GM19043 (cell line): ENCODE measurements at regions not wholly inside any gene's neighbourhood (a gene's known extent, or its start where the extent isn't known, plus 50 kb on each side); places are given as distances from the start of the nearest gene placed in this dataset.

Source experiments
- ATAC-seq: cut with Tn5 transposase; IDR thresholded peaks from one replicate; pipeline ENCODE4 v1.9.1; 2021; ENCODE audit warnings: low read depth; ENCODE audit not compliant: unreplicated experiment

GRCh38 chr5:63570752-63571151 is 391.5 kb downstream of the HTR1A start:
- no peak for ATAC-seq

GRCh38 chr5:63564789-63565188 is 397.5 kb downstream of the HTR1A start:
- no peak for ATAC-seq

GRCh38 chr5:63563008-63563917 is 399.0 kb downstream of the HTR1A start:
- no peak for ATAC-seq

- no peak for ATAC-seq
Measured at GRCh38 chr5:63555874-63556273, 406.4 kb downstream of the HTR1A start.

GRCh38 chr5:63554191-63554590 is 408.1 kb downstream of the HTR1A start:
- no peak for ATAC-seq

GRCh38 chr5:63553073-63553472 is 409.2 kb downstream of the HTR1A start:
- ATAC-seq, result no peak

- ATAC-seq, result no peak
Measured at GRCh38 chr5:63535840-63536602, 426.2 kb downstream of the HTR1A start.

GRCh38 chr5:63524281-63524680 is 438.0 kb downstream of the HTR1A start:
- ATAC-seq, result no peak

GRCh38 chr5:63516006-63516405 is 446.2 kb downstream of the HTR1A start:
- ATAC-seq, result no peak

- ATAC-seq, result no peak
Measured at GRCh38 chr5:63500242-63500641, 462.0 kb downstream of the HTR1A start.

GRCh38 chr5:63495225-63495624 is 467.0 kb downstream of the HTR1A start:
- ATAC-seq, result no peak

- ATAC-seq, result no peak
Measured at GRCh38 chr5:63483338-63483737, 478.9 kb downstream of the HTR1A start.

- no peak for ATAC-seq
Measured at GRCh38 chr5:63473335-63473967, 488.8 kb downstream of the HTR1A start.

- ATAC-seq, result no peak
Measured at GRCh38 chr5:63456279-63456678, 506.0 kb downstream of the HTR1A start.

GRCh38 chr5:63451188-63451587 is 511.1 kb downstream of the HTR1A start:
- ATAC-seq, result no peak

- ATAC-seq, result no peak
Measured at GRCh38 chr5:63439537-63439936, 522.7 kb downstream of the HTR1A start.

GRCh38 chr5:63409737-63410136 is 552.5 kb downstream of the HTR1A start:
- ATAC-seq, result no peak

- no peak for ATAC-seq
Measured at GRCh38 chr5:63408984-63409383, 553.3 kb downstream of the HTR1A start.

- peak; percentile 83 for ATAC-seq
Measured at GRCh38 chr5:63401436-63402046, 560.7 kb downstream of the HTR1A start.

GRCh38 chr5:63400079-63400478 is 562.2 kb downstream of the HTR1A start:
- ATAC-seq, result no peak

- ATAC-seq, result no peak
Measured at GRCh38 chr5:63398346-63398745, 563.9 kb downstream of the HTR1A start.
